WI38 (cell line): ENCODE measurements at regions not wholly inside any gene's neighbourhood (a gene's known extent, or its start where the extent isn't known, plus 50 kb on each side); places are given as distances from the start of the nearest gene placed in this dataset.

Source experiments
- H3K4me3 ChIP-seq: 2 replicates; pipeline ENCODE4 v1.5.1; 2011; ENCODE audit warnings: low read depth, mild to moderate bottlenecking, control low read depth, low read length
- CTCF ChIP-seq: IDR thresholded peaks from 2 replicates; pipeline ENCODE4 v1.5.1; 2012; ENCODE audit warnings: low read depth, mild to moderate bottlenecking, control low read depth, low read length

GRCh38 chr4:166655705-166656104, 578.6 kb downstream of the SPOCK3 start:
- no peak for TF ChIP-seq CTCF
- H3K4me3 ChIP-seq: no peak overlapping the region

- no peak for TF ChIP-seq CTCF
- H3K4me3 ChIP-seq: no peak overlapping the region
Observed at GRCh38 chr4:166657261-166657660, 577.0 kb downstream of the SPOCK3 start.

GRCh38 chr4:166658585-166658984, 575.7 kb downstream of the SPOCK3 start:
- no peak overlapping the region for H3K4me3 ChIP-seq
- TF ChIP-seq CTCF: no peak

GRCh38 chr4:166662266-166662843, 571.9 kb downstream of the SPOCK3 start:
- no peak for TF ChIP-seq CTCF
- no peak overlapping the region for H3K4me3 ChIP-seq

GRCh38 chr4:166670341-166670740, 564.0 kb downstream of the SPOCK3 start:
- no peak overlapping the region for H3K4me3 ChIP-seq
- no peak for TF ChIP-seq CTCF

GRCh38 chr4:166673911-166674310, 560.4 kb downstream of the SPOCK3 start:
- H3K4me3 ChIP-seq: no peak overlapping the region
- no peak for TF ChIP-seq CTCF

- no peak for TF ChIP-seq CTCF
- H3K4me3 ChIP-seq: no peak overlapping the region
Observed at GRCh38 chr4:166675411-166675810, 558.9 kb downstream of the SPOCK3 start.
